Tibial nerve (tissue), 3 donors: ENCODE measurements at regions not wholly inside any gene's neighbourhood (a gene's known extent, or its start where the extent isn't known, plus 50 kb on each side); places are given as distances from the start of the nearest gene placed in this dataset.

Experiments used
- CTCF ChIP-seq, 5 experiments: fragments of 200-600 bp in 3 of 5; fragments of 450-650 bp in 2 of 5; sonication (generic) in 3 of 5; IDR thresholded peaks; one replicate each; pipeline ENCODE4 v1.5.1; 2016 to 2019; ENCODE audit warnings: antibody characterized with exemption in 5 of 5, mild to moderate bottlenecking in 3 of 5, moderate library complexity in 2 of 5
- POLR2A ChIP-seq, 2 donors: fragments of 450-650 bp; IDR thresholded peaks; one replicate each; pipeline ENCODE4 v1.6.1; 2017; ENCODE audit warnings: antibody characterized with exemption in 2 of 2, mild to moderate bottlenecking in 2 of 2, moderate library complexity in 2 of 2

DNA sequence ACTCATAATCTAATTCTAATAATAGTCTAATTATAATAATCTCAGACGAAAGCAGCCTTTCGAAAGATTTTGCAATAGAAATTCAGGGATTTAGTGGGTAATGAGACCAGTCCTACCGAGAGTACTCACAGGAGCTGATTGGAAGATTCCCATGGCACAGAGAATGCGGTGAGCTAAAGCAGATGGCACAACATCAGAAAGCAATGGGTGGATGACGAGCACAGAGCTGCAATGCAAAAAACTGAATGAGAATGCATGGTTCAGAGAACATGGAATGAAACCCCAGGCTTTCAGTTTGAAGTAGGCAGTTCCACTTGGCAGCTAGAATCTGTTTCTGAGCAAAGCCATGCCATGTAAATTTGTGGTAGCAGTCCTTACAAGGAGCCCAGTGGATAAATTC is 78.2 kb upstream of the SPINK5 start:
- no peak for TF ChIP-seq CTCF (IDR thresholded peaks at IDR 0.05)
- TF ChIP-seq POLR2A (IDR thresholded peaks at IDR 0.05), result no peak
